Type B pancreatic cell (in vitro differentiated cells): ENCODE measurements at regions not wholly inside any gene's neighbourhood (a gene's known extent, or its start where the extent isn't known, plus 50 kb on each side); places are given as distances from the start of the nearest gene placed in this dataset.

Experiments used
- DNase-seq: peaks from one replicate; pipeline ENCODE4 v3.0.0; 2021; ENCODE audit warnings: mixed read lengths; ENCODE audit not compliant: unreplicated experiment; ENCODE audit errors: extremely low spot score
- H3K27ac Mint-ChIP-seq: 2 replicates; pipeline ENCODE4 v1.8.0; 2021; ENCODE audit warnings: mild to moderate bottlenecking, mixed read lengths
- H3K27me3 Mint-ChIP-seq: 2 replicates; pipeline ENCODE4 v1.8.0; 2021; ENCODE audit warnings: mixed read lengths
- H3K36me3 Mint-ChIP-seq: 2 replicates; pipeline ENCODE4 v1.8.0; 2021; ENCODE audit warnings: mixed read lengths
- H3K4me1 Mint-ChIP-seq: one replicate; pipeline ENCODE4 v1.8.0; 2021; ENCODE audit warnings: mixed read lengths; ENCODE audit not compliant: unreplicated experiment
- H3K4me3 Mint-ChIP-seq: 2 replicates; pipeline ENCODE4 v1.8.0; 2021; ENCODE audit warnings: mild to moderate bottlenecking, mixed read lengths
- H3K9me3 Mint-ChIP-seq: 2 replicates; pipeline ENCODE4 v1.8.0; 2021; ENCODE audit warnings: mixed read lengths
- TF ChIP-seq, protein P1 (sequence below): fragments of 200-600 bp; sonication (generic); conservative IDR thresholded peaks from 2 replicates; pipeline ENCODE4 v1.5.0; 2021; ENCODE audit warnings: antibody characterized with exemption, mild to moderate bottlenecking

DNA sequence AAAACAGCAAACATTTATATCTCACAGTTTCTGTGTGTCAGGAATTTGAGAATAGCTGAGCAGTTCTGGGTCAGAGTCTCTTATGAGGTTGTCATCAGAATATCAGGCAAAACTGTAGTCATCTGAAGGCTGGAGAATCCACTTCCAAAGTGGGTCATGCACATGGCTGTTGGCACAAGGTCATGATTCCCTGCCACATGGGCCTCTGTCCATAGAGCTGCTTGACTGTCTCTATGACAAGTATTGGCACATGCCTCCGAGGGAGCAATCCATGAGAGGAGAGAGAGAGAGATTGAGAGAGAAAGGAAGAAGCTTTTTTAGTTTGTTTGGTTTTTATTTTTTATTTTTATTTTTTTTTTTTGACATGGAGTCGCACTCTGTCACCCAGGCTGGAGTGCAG lies 101.8 kb upstream of the DDX18 start:
- no peak for DNase-seq
- no peak overlapping the region for H3K27ac Mint-ChIP-seq
- no peaks in the 10 kb centered on the region for H3K9me3 Mint-ChIP-seq
- no peaks in the 10 kb centered on the region for H3K36me3 Mint-ChIP-seq
- peaks cover 5% of the 10 kb centered on the region for H3K27me3 Mint-ChIP-seq
- H3K4me1 Mint-ChIP-seq, result no peaks in the 10 kb centered on the region
- TF ChIP-seq, protein P1, sequence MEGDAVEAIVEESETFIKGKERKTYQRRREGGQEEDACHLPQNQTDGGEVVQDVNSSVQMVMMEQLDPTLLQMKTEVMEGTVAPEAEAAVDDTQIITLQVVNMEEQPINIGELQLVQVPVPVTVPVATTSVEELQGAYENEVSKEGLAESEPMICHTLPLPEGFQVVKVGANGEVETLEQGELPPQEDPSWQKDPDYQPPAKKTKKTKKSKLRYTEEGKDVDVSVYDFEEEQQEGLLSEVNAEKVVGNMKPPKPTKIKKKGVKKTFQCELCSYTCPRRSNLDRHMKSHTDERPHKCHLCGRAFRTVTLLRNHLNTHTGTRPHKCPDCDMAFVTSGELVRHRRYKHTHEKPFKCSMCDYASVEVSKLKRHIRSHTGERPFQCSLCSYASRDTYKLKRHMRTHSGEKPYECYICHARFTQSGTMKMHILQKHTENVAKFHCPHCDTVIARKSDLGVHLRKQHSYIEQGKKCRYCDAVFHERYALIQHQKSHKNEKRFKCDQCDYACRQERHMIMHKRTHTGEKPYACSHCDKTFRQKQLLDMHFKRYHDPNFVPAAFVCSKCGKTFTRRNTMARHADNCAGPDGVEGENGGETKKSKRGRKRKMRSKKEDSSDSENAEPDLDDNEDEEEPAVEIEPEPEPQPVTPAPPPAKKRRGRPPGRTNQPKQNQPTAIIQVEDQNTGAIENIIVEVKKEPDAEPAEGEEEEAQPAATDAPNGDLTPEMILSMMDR, result no peak
- no peak overlapping the region for H3K4me3 Mint-ChIP-seq

DNA sequence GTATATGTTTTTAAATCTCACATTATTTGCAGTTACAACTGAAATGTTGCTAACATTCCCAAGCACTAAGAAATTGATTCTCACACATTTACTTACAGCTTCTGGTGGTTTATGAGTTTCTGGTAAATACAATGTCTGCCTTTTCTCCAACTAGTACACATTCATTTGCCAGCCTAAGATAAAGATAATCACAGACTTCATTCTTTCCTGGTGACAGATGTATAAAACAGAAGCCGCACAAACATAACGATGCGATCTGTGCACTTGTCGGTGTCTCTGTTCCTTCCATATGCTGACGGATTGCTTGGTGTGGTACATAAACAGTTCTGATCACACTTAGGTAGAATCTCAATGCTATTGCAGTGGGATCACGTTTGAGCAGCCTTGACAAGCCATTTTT lies 100.4 kb upstream of the DDX18 start:
- Mint-ChIP-seq H3K4me1 (no peaks in the 10 kb centered on the region), H3K9me3 (no peaks in the 10 kb centered on the region), H3K27ac (no peak overlapping the region), H3K36me3 (no peaks in the 10 kb centered on the region), H3K27me3 (peaks cover 3% of the 10 kb centered on the region), H3K4me3 (no peak overlapping the region)
- TF ChIP-seq, protein P1, result no peak
- no peak for DNase-seq

DNA sequence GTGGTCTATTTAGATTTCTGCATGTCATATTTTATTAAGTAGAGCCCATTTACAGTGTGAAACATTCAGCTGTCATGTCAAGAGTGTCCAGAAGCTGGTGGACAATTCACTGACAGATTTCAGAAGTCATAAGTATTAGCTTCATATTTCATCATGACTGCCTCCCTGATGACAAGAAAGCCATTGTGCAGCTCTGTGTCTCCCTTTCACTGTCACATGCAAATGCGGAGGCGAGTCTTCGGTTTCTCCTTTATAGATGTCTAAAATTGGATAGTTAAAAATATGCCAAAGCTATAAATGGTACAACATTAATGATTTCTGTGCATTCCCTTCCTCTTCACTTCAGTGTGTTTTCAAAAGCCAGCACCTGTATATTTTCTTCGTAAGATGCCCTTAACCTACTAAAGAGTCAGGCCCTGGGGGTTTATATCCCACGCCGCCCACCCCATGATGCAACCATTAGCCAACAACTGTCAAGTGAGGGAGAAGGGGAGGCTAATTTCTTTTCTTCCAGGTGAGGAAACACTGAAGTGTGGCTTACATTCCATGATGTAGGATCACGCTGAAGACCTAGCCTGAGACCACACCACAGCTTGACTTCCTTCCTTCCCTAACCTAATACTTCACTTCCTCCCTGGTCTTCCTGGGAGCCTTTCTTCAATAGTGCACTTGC lies 99.6 kb upstream of the DDX18 start:
- Mint-ChIP-seq H3K27me3 (peaks cover 3% of the 10 kb centered on the region), H3K4me3 (no peak overlapping the region), H3K4me1 (no peaks in the 10 kb centered on the region), H3K27ac (no peak overlapping the region), H3K36me3 (no peaks in the 10 kb centered on the region), H3K9me3 (no peaks in the 10 kb centered on the region)
- DNase-seq, result no peak
- TF ChIP-seq, protein P1, result no peak

DNA sequence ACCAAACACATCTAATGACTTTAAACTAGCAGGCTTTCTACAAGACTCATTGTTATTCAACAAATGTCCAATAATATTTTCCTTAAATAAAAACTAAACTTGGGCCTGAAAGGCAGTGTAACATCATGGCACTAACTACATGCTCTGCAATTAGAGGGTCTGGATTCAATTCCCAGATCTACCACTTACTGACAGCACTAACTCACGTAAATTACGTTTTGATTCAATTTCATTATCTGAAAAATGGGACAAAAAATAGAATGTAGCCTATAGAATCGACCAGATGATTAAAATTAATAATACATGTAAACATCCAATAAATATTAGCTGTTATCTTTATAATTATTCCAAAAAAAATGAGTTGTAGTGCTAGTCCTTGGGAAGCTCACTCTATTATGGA lies 98.0 kb upstream of the DDX18 start:
- H3K27ac Mint-ChIP-seq, result no peak overlapping the region
- H3K27me3 Mint-ChIP-seq, result peaks cover 3% of the 10 kb centered on the region
- no peaks in the 10 kb centered on the region for H3K36me3 Mint-ChIP-seq
- no peak for DNase-seq
- no peak overlapping the region for H3K4me3 Mint-ChIP-seq
- no peaks in the 10 kb centered on the region for H3K9me3 Mint-ChIP-seq
- no peaks in the 10 kb centered on the region for H3K4me1 Mint-ChIP-seq
- TF ChIP-seq, protein P1, result no peak

DNA sequence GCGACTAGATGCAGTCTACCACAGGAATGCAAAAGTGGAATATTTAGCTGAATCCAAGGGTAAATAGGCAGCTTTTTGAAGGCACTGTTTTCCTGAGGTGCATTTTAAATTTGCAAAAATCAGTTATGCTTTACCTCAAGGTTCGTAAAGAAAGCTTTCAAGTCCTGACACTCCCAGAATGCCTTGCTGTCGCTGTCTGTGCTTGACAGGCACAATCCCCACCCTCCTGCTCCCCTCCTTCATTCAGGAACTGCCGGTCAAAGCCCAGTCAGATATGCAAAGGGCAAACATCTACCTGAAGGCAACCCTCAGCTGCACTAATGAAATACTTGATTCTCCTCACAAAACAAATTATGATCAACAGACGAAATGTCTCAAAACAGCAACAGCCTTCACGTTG lies 97.4 kb upstream of the DDX18 start:
- H3K4me1 Mint-ChIP-seq, result no peaks in the 10 kb centered on the region
- TF ChIP-seq, protein P1, result no peak
- H3K9me3 Mint-ChIP-seq, result no peaks in the 10 kb centered on the region
- H3K27ac Mint-ChIP-seq, result no peak overlapping the region
- H3K27me3 Mint-ChIP-seq, result peaks cover 3% of the 10 kb centered on the region
- H3K4me3 Mint-ChIP-seq, result no peak overlapping the region
- H3K36me3 Mint-ChIP-seq, result no peaks in the 10 kb centered on the region
- no peak for DNase-seq

DNA sequence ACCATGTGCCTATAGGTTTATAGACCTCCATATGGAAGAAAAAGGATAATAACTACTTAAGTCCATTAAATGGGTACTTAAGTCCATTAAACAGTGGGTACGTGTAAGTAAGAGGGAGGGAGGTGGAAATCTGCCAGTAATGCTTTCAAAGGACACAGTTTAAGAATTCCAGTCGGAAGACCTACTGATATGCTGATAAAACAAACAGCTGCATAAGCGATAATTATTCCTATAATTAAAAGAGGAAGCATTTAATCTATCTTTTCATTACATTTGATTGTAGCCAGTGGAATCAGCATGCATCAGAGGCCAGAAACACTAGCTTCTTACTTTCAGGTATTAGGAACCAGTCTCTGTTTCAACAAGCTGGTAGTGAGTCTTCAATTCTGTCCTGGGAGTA lies 96.4 kb upstream of the DDX18 start:
- no peak overlapping the region for H3K27ac Mint-ChIP-seq
- no peaks in the 10 kb centered on the region for H3K4me1 Mint-ChIP-seq
- peaks cover 3% of the 10 kb centered on the region for H3K27me3 Mint-ChIP-seq
- H3K36me3 Mint-ChIP-seq, result no peaks in the 10 kb centered on the region
- no peaks in the 10 kb centered on the region for H3K9me3 Mint-ChIP-seq
- H3K4me3 Mint-ChIP-seq, result no peak overlapping the region
- TF ChIP-seq, protein P1, result no peak
- DNase-seq, result no peak
